ENCODE measurements at regions not wholly inside any gene's neighbourhood (a gene's known extent, or its start where the extent isn't known, plus 50 kb on each side); places are given as distances from the start of the nearest gene placed in this dataset.

DNA sequence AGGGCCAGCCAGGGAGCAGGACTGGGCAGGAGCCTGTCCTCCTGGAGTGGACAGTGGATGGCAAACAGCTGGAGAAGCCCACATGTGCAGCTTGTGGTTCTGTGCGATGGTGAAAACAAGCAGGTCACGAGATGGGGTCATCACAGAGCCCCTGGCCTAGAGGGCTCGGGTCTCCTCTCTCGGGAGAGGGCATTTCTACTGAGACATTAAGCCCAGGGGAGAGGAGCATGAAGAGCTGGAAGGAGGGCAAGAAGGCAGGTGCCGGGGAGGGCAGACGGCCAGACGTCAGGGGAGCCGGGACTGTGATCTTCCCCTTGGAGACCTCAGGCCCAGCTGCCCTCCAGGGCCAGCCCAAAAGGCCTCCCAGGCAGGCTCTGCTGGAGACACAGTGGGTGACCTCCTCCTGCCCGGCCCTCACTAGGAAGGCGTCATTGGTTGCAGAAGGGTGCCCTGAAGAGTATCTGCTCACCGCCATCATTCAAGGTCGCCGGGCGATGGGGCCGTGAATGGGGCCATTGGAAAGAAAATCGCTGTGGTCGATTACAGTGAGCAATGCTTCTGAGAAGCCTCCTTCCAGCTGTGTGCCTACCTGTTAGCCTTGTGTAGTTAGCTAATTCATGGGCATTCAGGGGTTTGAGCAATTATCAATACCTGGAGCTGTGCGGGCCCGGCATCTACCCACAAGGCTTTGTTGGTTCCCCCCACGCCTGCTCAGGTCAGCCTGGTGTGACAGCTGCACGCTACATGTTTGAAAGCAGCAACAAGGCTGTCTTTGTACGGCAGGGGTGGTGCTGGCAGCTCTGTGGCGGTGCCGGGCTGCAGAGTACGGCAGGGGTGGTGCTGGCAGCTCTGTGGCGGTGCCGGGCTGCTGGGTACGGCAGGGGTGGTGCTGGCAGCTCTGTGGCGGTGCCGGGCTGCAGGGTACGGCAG is 72.3 kb upstream of the ACTRT2 start:
- no peak for TF ChIP-seq EZH2 (IDR thresholded peaks at IDR 0.05; ENCODE audit: borderline replicate concordance, low read length)
- TF ChIP-seq, protein P1, sequence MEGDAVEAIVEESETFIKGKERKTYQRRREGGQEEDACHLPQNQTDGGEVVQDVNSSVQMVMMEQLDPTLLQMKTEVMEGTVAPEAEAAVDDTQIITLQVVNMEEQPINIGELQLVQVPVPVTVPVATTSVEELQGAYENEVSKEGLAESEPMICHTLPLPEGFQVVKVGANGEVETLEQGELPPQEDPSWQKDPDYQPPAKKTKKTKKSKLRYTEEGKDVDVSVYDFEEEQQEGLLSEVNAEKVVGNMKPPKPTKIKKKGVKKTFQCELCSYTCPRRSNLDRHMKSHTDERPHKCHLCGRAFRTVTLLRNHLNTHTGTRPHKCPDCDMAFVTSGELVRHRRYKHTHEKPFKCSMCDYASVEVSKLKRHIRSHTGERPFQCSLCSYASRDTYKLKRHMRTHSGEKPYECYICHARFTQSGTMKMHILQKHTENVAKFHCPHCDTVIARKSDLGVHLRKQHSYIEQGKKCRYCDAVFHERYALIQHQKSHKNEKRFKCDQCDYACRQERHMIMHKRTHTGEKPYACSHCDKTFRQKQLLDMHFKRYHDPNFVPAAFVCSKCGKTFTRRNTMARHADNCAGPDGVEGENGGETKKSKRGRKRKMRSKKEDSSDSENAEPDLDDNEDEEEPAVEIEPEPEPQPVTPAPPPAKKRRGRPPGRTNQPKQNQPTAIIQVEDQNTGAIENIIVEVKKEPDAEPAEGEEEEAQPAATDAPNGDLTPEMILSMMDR (IDR thresholded peaks at IDR 0.05; ENCODE audit: low read length): no peak
- no peak overlapping the region for H2AFZ ChIP-seq (ENCODE audit: low read length)
- no peaks in the 10 kb centered on the region for H3K4me1 ChIP-seq (ENCODE audit: insufficient read depth, low read length, severe bottlenecking)
- 0 out of 2 replicates have a peak, but pooled peaks cover 2% of the 10 kb centered on the region for H3K9me3 ChIP-seq (ENCODE audit: low read length)
- H3K79me2 ChIP-seq (ENCODE audit: insufficient read depth, low read length): no peaks in the 10 kb centered on the region
- no peaks in the 10 kb centered on the region for H3K36me3 ChIP-seq (ENCODE audit: insufficient read depth, low read length)
- no peaks in the 10 kb centered on the region for H3K27me3 ChIP-seq (ENCODE audit: insufficient read depth, low read length)
- H3K4me3 ChIP-seq (ENCODE audit: low read depth, low read length, poor library complexity, severe bottlenecking): no peak overlapping the region
- H3K4me2 ChIP-seq (ENCODE audit: low read length): no peak overlapping the region
- no peak overlapping the region for H3K27ac ChIP-seq (ENCODE audit: low read depth, low read length, poor library complexity, severe bottlenecking)
- no peak overlapping the region for H3K9ac ChIP-seq (ENCODE audit: low read length)
- H3F3A ChIP-seq (ENCODE audit: insufficient read depth, low read length): no peaks in the 10 kb centered on the region
- no peaks in the 10 kb centered on the region for H4K20me1 ChIP-seq (ENCODE audit: insufficient read depth, low read length)
- H3K9me2 ChIP-seq (ENCODE audit: low read depth, low read length): no peaks in the 10 kb centered on the region

DNA sequence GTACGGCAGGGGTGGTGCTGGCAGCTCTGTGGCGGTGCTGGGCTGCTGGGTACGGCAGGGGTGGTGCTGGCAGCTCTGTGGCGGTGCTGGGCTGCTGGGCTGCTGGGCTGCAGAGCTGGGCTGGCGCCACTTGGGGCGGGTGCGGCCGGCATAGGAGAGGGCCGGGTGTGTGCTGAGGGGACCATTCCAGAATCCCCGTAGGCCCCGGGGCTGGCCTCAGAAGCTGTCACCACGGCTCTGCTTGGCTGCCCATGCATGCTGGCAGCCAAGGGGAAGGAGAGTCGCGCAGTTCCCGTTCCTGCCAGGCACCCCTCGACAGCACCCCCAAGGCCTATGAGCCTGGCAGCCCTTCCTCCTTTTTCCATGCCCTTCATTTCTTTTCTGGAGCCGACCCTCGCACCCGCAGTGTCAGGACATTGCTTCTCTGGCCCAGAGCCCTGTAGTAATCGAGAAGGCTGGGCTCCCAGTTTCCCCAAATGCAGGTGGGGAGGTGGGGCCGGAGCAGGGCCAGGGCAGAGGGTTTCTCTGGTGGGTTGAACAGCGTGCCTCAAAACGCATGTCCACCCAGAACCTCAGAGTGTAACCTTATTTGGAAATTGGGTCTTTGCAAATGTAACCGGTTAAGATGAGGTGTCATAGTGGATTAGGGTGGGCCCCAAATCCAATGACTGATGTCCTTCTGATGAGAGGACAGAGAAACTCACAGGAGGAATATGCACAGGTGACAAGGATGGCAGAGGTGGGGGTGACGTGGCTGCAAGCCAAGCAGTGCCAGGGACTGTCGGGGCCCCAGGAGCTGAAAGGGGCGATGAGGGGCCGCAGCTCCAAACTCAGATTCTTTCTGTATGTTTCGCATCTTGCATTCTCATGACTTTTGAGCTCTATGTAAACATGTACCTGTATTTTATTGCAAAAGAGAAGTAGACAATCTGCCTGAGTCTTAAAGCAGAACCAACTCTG is 71.0 kb upstream of the ACTRT2 start:
- H3K4me2 ChIP-seq (ENCODE audit: low read length): no peak overlapping the region
- no peak overlapping the region for H3K4me3 ChIP-seq (ENCODE audit: low read depth, low read length, poor library complexity, severe bottlenecking)
- TF ChIP-seq, protein P1 (IDR thresholded peaks at IDR 0.05; ENCODE audit: low read length): no peak
- TF ChIP-seq EZH2 (IDR thresholded peaks at IDR 0.05; ENCODE audit: borderline replicate concordance, low read length): no peak
- H2AFZ ChIP-seq (ENCODE audit: low read length): no peak overlapping the region
- no peaks in the 10 kb centered on the region for H3K4me1 ChIP-seq (ENCODE audit: insufficient read depth, low read length, severe bottlenecking)
- H3K9me2 ChIP-seq (ENCODE audit: low read depth, low read length): no peaks in the 10 kb centered on the region
- H3K79me2 ChIP-seq (ENCODE audit: insufficient read depth, low read length): no peaks in the 10 kb centered on the region
- no peak overlapping the region for H3K9ac ChIP-seq (ENCODE audit: low read length)
- no peaks in the 10 kb centered on the region for H4K20me1 ChIP-seq (ENCODE audit: insufficient read depth, low read length)
- 0 out of 2 replicates have a peak, but pooled peaks cover 2% of the 10 kb centered on the region for H3K9me3 ChIP-seq (ENCODE audit: low read length)
- H3F3A ChIP-seq (ENCODE audit: insufficient read depth, low read length): no peaks in the 10 kb centered on the region
- no peaks in the 10 kb centered on the region for H3K27me3 ChIP-seq (ENCODE audit: insufficient read depth, low read length)
- no peak overlapping the region for H3K27ac ChIP-seq (ENCODE audit: low read depth, low read length, poor library complexity, severe bottlenecking)
- H3K36me3 ChIP-seq (ENCODE audit: insufficient read depth, low read length): no peaks in the 10 kb centered on the region

DNA sequence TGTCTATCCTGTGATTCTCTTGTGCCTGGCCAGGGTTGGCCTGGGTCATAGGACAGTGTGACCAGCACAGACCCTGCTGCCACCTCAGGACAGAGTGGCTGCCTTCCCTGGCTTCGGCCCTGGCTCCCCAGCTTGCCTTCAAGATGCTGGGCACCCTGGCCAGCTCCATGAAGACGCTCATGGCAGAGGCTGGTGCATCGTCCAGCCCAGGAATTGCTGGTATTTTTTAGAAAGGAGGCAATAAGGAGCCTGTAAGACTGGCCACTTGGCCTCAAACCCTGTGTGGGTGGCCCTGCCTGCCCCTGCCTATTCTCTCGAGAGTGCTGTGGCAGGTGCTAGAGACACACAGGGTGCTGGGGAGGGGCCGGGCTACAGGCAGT is 70.4 kb upstream of the ACTRT2 start:
- Histone ChIP-seq H3F3A (ENCODE audit: insufficient read depth, low read length) (no peaks in the 10 kb centered on the region), H3K9ac (ENCODE audit: low read length) (no peak overlapping the region), H3K4me1 (ENCODE audit: insufficient read depth, low read length, severe bottlenecking) (no peaks in the 10 kb centered on the region), H3K27me3 (ENCODE audit: insufficient read depth, low read length) (no peaks in the 10 kb centered on the region), H3K9me3 (ENCODE audit: low read length) (0 out of 2 replicates have a peak, but pooled peaks cover 2% of the 10 kb centered on the region), H3K27ac (ENCODE audit: low read depth, low read length, poor library complexity, severe bottlenecking) (no peak overlapping the region), H3K4me2 (ENCODE audit: low read length) (no peak overlapping the region), H2AFZ (ENCODE audit: low read length) (no peak overlapping the region), H4K20me1 (ENCODE audit: insufficient read depth, low read length) (no peaks in the 10 kb centered on the region), H3K36me3 (ENCODE audit: insufficient read depth, low read length) (no peaks in the 10 kb centered on the region), H3K9me2 (ENCODE audit: low read depth, low read length) (no peaks in the 10 kb centered on the region), H3K4me3 (ENCODE audit: low read depth, low read length, poor library complexity, severe bottlenecking) (no peak overlapping the region), H3K79me2 (ENCODE audit: insufficient read depth, low read length) (no peaks in the 10 kb centered on the region)
- TF ChIP-seq, protein P1 (IDR thresholded peaks at IDR 0.05; ENCODE audit: low read length): no peak
- TF ChIP-seq EZH2 (IDR thresholded peaks at IDR 0.05; ENCODE audit: borderline replicate concordance, low read length): no peak

Measured in OCI-LY1 (cell line).